Left lung (tissue), 4 donors: ENCODE measurements at regions not wholly inside any gene's neighbourhood (a gene's known extent, or its start where the extent isn't known, plus 50 kb on each side); places are given as distances from the start of the nearest gene placed in this dataset.

Source experiments
- ATAC-seq: fragments of 200-7000 bp; cut with Tn5 transposase; one replicate; pipeline ENCODE4 v1.9.1; 2020; ENCODE audit warnings: moderate library complexity
- DNase-seq, 4 donors: peaks; one replicate each; pipeline ENCODE4 v3.0.0-alpha.2; 2013 to 2020
- H3K27ac ChIP-seq, 2 donors: fragments of 200-600 bp; sonication (generic) in 1 of 2; one replicate each; pipeline versions ENCODE4 v1.5.0 to v1.8.0; 2020 to 2021
- H3K27me3 ChIP-seq, 2 donors: fragments of 200-600 bp; sonication (generic) in 1 of 2; one replicate each; pipeline versions ENCODE4 v1.5.0 to v1.8.0; 2020 to 2021
- H3K36me3 ChIP-seq, 2 donors: fragments of 200-600 bp; sonication (generic) in 1 of 2; one replicate each; pipeline versions ENCODE4 v1.5.0 to v1.8.0; 2020 to 2021
- H3K4me1 ChIP-seq, 2 donors: fragments of 200-600 bp; one replicate each; pipeline ENCODE4 v1.8.0; 2021
- H3K4me3 ChIP-seq, 2 donors: fragments of 200-600 bp; sonication (generic) in 1 of 2; one replicate each; pipeline versions ENCODE4 v1.5.0 to v1.8.0; 2020 to 2021; ENCODE audit warnings: mild to moderate bottlenecking in 1 of 2
- H3K9me3 ChIP-seq, 2 donors: fragments of 200-600 bp; sonication (generic) in 1 of 2; one replicate each; pipeline versions ENCODE4 v1.5.0 to v1.8.0; 2020 to 2021
- CTCF ChIP-seq, 2 donors: fragments of 200-600 bp; sonication (generic) in 1 of 2; IDR thresholded peaks; one replicate each; pipeline versions ENCODE4 v1.5.0 to v1.8.0; 2021; ENCODE audit warnings: antibody characterized with exemption in 2 of 2
- intact Hi-C, 2 donors: fragments of 100-400 bp; cut with DNase I; formaldehyde crosslinking; loops; one replicate each; pipeline versions ENCODE4 v1.11.2 to v1.14.2; 2022
- donor health status: DM: no; HTN: yes; CAD: no.
- donor health status: DM: no; HTN: no; CAD: no.

GRCh38 chr5:153883854-153884611 is 154.7 kb downstream of the FAM114A2 start:
- DNase-seq (no peak), ATAC-seq (no peak)
- H3K36me3 ChIP-seq, result no peaks in the 10 kb centered on the region
- H3K27me3 ChIP-seq, result no peaks in the 10 kb centered on the region
- H3K9me3 ChIP-seq, result no peaks in the 10 kb centered on the region
- intact Hi-C loops, result no loop called here
- no peak overlapping the region for H3K27ac ChIP-seq
- H3K4me1 ChIP-seq, result no peaks in the 10 kb centered on the region
- H3K4me3 ChIP-seq, result no peak overlapping the region
- no peak for TF ChIP-seq CTCF (IDR thresholded peaks at IDR 0.05)

- H3K36me3 ChIP-seq, result no peaks in the 10 kb centered on the region
- H3K4me3 ChIP-seq, result no peak overlapping the region
- H3K4me1 ChIP-seq, result no peaks in the 10 kb centered on the region
- no peak overlapping the region for H3K27ac ChIP-seq
- no peak for DNase-seq
- ATAC-seq, result no peak
- TF ChIP-seq CTCF (IDR thresholded peaks at IDR 0.05), result no peak
- intact Hi-C loops, result no loop called here
- no peaks in the 10 kb centered on the region for H3K9me3 ChIP-seq
- no peaks in the 10 kb centered on the region for H3K27me3 ChIP-seq
Measured at GRCh38 chr5:153881687-153882086, 157.0 kb downstream of the FAM114A2 start.

- intact Hi-C loops, result no loop called here
- Histone ChIP-seq H3K4me3 (no peak overlapping the region), H3K27me3 (no peaks in the 10 kb centered on the region), H3K9me3 (no peaks in the 10 kb centered on the region), H3K4me1 (no peaks in the 10 kb centered on the region), H3K36me3 (no peaks in the 10 kb centered on the region), H3K27ac (no peak overlapping the region)
- DNase-seq (no peak), ATAC-seq (no peak)
- no peak for TF ChIP-seq CTCF (IDR thresholded peaks at IDR 0.05)
Measured at GRCh38 chr5:153880106-153880505, 158.6 kb downstream of the FAM114A2 start.

GRCh38 chr5:153879596-153879995 is 159.1 kb downstream of the FAM114A2 start:
- Histone ChIP-seq H3K4me3 (no peak overlapping the region), H3K27ac (no peak overlapping the region), H3K36me3 (no peaks in the 10 kb centered on the region), H3K4me1 (no peaks in the 10 kb centered on the region), H3K27me3 (no peaks in the 10 kb centered on the region), H3K9me3 (peaks cover 0 to 3% of the 10 kb centered on the region in 2 donors)
- TF ChIP-seq CTCF (IDR thresholded peaks at IDR 0.05), result no peak
- DNase-seq (no peak), ATAC-seq (no peak)
- intact Hi-C loops, result no loop called here

- Histone ChIP-seq H3K4me1 (no peaks in the 10 kb centered on the region), H3K27ac (no peak overlapping the region), H3K36me3 (no peaks in the 10 kb centered on the region), H3K9me3 (no peaks in the 10 kb centered on the region), H3K4me3 (no peak overlapping the region), H3K27me3 (no peaks in the 10 kb centered on the region)
- DNase-seq (no peak), ATAC-seq (no peak)
- no peak for TF ChIP-seq CTCF (IDR thresholded peaks at IDR 0.05)
- intact Hi-C loops, result no loop called here
Measured at GRCh38 chr5:153866176-153866575, 172.5 kb downstream of the FAM114A2 start.
